Transverse colon (tissue), 4 donors: ENCODE measurements at regions not wholly inside any gene's neighbourhood (a gene's known extent, or its start where the extent isn't known, plus 50 kb on each side); places are given as distances from the start of the nearest gene placed in this dataset.

Source experiments
- DNase-seq: peaks from one replicate; pipeline ENCODE4 v3.0.0-alpha.2; 2019
- H3K27ac ChIP-seq, 4 donors: fragments of 200-600 bp; sonication (generic); 2 replicates each; pipeline ENCODE4 v1.5.1; 2016 to 2018; ENCODE audit warnings: inconsistent platforms in 4 of 4
- H3K27me3 ChIP-seq: fragments of 200-600 bp; sonication (generic); 2 replicates; pipeline ENCODE4 v1.5.1; 2017; ENCODE audit warnings: inconsistent platforms
- H3K36me3 ChIP-seq, 4 donors: fragments of 200-600 bp; sonication (generic); 2 replicates each; pipeline ENCODE4 v1.5.1; 2017 to 2019; ENCODE audit warnings: inconsistent platforms in 4 of 4
- H3K4me1 ChIP-seq, 4 donors: fragments of 200-600 bp; sonication (generic); 2 replicates each; pipeline ENCODE4 v1.5.1; 2017 to 2020; ENCODE audit warnings: inconsistent platforms in 4 of 4
- H3K4me3 ChIP-seq, 4 donors: fragments of 200-600 bp; sonication (generic); 1 replicate in 1 of 4; 2 replicates in 3 of 4; pipeline versions ENCODE4 v1.5.1 to v1.6.1; 2017 to 2019; ENCODE audit warnings: inconsistent platforms in 4 of 4
- H3K9me3 ChIP-seq, 2 donors: fragments of 200-600 bp; sonication (generic); 2 replicates each; pipeline ENCODE4 v1.5.1; 2017 to 2019; ENCODE audit warnings: inconsistent platforms in 2 of 2
- CTCF ChIP-seq, 5 experiments: fragments of 200-600 bp in 3 of 5; fragments of 450-650 bp in 2 of 5; sonication (generic) in 3 of 5; IDR thresholded peaks; 1 replicate in 2 of 5; 2 replicates in 3 of 5; pipeline ENCODE4 v1.5.1; 2016 to 2017; ENCODE audit warnings: antibody characterized with exemption in 5 of 5, inconsistent platforms in 3 of 5, mild to moderate bottlenecking in 2 of 5, moderate library complexity in 1 of 5
- EP300 ChIP-seq: sonication (generic); formaldehyde crosslinking; IDR thresholded peaks from one replicate; pipeline ENCODE4 v1.6.1; 2017; ENCODE audit warnings: antibody characterized with exemption, low read depth
- POLR2A ChIP-seq: fragments of 450-650 bp; IDR thresholded peaks from one replicate; pipeline ENCODE4 v1.6.1; 2016; ENCODE audit warnings: antibody characterized with exemption, mild to moderate bottlenecking, moderate library complexity
- POLR2AphosphoS5 ChIP-seq, 3 donors: sonication (generic); formaldehyde crosslinking; IDR thresholded peaks; one replicate each; pipeline ENCODE4 v1.6.1; 2016; ENCODE audit warnings: antibody characterized with exemption in 3 of 3
- in situ Hi-C, 4 donors: fragments of 200-750 bp; cut with MboI; loops; one replicate each; pipeline versions ENCODE4 v1.15.0 to v1.15.1; 2017; ENCODE audit warnings: low sequenced_read_pairs in 3 of 4, low pct_ligation_motif_present in 1 of 4, low pct_unique_long_range_greater_than_20kb in 1 of 4
- intact Hi-C: fragments of 100-400 bp; cut with DNase I; formaldehyde crosslinking; loops from one replicate; pipeline ENCODE4 v1.15.1; 2023; ENCODE audit warnings: low total_unique reads
- small RNA-seq, 4 donors: library from RNA; depleted of rRNA; stranded (forward); fragments of <200 nt; gene quantifications; one replicate each; pipeline ENCODE3, GENCODE V24; 2016

- Histone ChIP-seq H3K4me3 (no peak overlapping the region), H3K36me3 (no peaks in the 10 kb centered on the region), H3K4me1 (no peaks in the 10 kb centered on the region), H3K27ac (no peak overlapping the region), H3K9me3 (no peaks in the 10 kb centered on the region), H3K27me3 (no peaks in the 10 kb centered on the region)
- no peak for DNase-seq
- in situ Hi-C loops: no loop called here
- TF ChIP-seq POLR2A (no peak), POLR2AphosphoS5 (IDR thresholded peaks at IDR 0.05) (no peak), CTCF (IDR thresholded peaks at IDR 0.05) (no peak), EP300 (no peak)
- intact Hi-C loops: no loop called here
Observed at GRCh38 chr1:192959657-192960186, 99.4 kb downstream of the UCHL5 start.

Small RNA genes lying in the stretch of these regions (small RNA-seq; reads per million reads assigned to genes)
- 0 to 0.12 (median 0) reads per million in 4 donors for gene RN7SKP126
